Endometrium (tissue), 2 donors: ENCODE measurements at regions not wholly inside any gene's neighbourhood (a gene's known extent, or its start where the extent isn't known, plus 50 kb on each side); places are given as distances from the start of the nearest gene placed in this dataset.
"Not testable (repeated sequence)": the region's sequence is repeated elsewhere in the genome, so short reads cannot be mapped to it uniquely, and the experiment has no call there.

ENCODE experiments used
- FAIRE-seq: peaks from 2 replicates; lab custom pipeline; 2012; peaks lifted over from hg19 to GRCh38; lab: Jason Lieb, UNC
- donor health status: control.
- donor health status: control.

- no peak for FAIRE-seq
Measured at GRCh38 chr6:170062209-170062914, 228.5 kb downstream of the DLL1 start.

- FAIRE-seq = no peak
Measured at GRCh38 chr6:170058878-170059485, 231.9 kb downstream of the DLL1 start.

GRCh38 chr6:170057961-170058877 is 232.7 kb downstream of the DLL1 start:
- no peak for FAIRE-seq

GRCh38 chr6:170057034-170057734 is 233.7 kb downstream of the DLL1 start:
- no peak for FAIRE-seq

GRCh38 chr6:170056278-170056711 is 234.6 kb downstream of the DLL1 start:
- FAIRE-seq = no peak

- FAIRE-seq = not testable (repeated sequence)
Measured at GRCh38 chr6:170055797-170056196, 235.1 kb downstream of the DLL1 start.

GRCh38 chr6:170053966-170054661 is 236.8 kb downstream of the DLL1 start:
- FAIRE-seq = peak; percentile 50

- no peak for FAIRE-seq
Measured at GRCh38 chr6:170052991-170053821, 237.7 kb downstream of the DLL1 start.

GRCh38 chr6:170051229-170052172 is 239.4 kb downstream of the DLL1 start:
- FAIRE-seq = no peak

- no peak for FAIRE-seq
Measured at GRCh38 chr6:170050591-170051041, 240.3 kb downstream of the DLL1 start.

- no peak for FAIRE-seq
Measured at GRCh38 chr6:170049641-170050561, 241.0 kb downstream of the DLL1 start.

- FAIRE-seq = no peak
Measured at GRCh38 chr6:170048615-170049256, 242.1 kb downstream of the DLL1 start.

GRCh38 chr6:170047823-170048222 is 243.1 kb downstream of the DLL1 start:
- no peak for FAIRE-seq

- FAIRE-seq = no peak
Measured at GRCh38 chr6:170046791-170047626, 243.9 kb downstream of the DLL1 start.

GRCh38 chr6:170045981-170046667 is 244.8 kb downstream of the DLL1 start:
- FAIRE-seq = no peak

GRCh38 chr6:170045563-170045960 is 245.3 kb downstream of the DLL1 start:
- no peak for FAIRE-seq
